ENCODE measurements at regions not wholly inside any gene's neighbourhood (a gene's known extent, or its start where the extent isn't known, plus 50 kb on each side); places are given as distances from the start of the nearest gene placed in this dataset.
A peak's percentile ranks its signal among the peaks of the same experiment; 100 is the strongest.
"Not testable (repeated sequence)": the region's sequence is repeated elsewhere in the genome, so short reads cannot be mapped to it uniquely, and the experiment has no call there.

DNA sequence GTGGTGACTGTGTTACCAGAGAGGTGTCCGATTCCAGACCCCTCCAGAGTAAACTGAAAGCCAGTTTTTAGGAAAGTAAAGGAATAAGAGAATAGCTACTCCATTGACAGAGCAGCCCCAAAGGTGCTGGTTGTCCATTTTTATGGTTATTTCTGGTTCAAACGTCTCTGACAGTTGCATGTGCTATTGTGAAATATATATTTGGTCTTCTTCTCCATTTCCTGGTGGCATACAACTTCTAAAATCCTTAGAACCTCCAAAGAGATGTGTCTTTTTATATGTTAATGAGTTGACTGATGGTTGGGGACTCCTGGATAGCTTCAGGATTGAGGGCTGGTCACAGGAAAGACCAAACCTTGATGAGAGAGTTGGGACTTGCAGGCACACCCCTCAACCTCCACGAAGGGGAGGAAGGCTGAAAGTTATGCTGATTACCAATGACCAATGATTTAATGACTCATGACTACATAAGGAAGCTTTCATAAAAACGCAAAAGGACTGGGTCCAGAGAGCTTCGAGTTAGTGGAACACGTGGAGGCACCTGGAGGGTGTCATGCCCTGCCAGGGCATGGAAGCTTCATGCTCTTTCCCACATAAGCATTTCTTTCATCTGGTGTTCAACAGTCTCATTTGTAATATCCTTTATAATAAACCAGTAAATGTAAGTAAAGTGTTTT is 100.7 kb downstream of the SLC16A1 start:
- no peaks in the 10 kb centered on the region for H3K4me1 Mint-ChIP-seq (ENCODE audit: low read depth, unreplicated experiment)
- no peak overlapping the region for H3K27ac Mint-ChIP-seq (ENCODE audit: unreplicated experiment)
- TF ChIP-seq, protein P1, sequence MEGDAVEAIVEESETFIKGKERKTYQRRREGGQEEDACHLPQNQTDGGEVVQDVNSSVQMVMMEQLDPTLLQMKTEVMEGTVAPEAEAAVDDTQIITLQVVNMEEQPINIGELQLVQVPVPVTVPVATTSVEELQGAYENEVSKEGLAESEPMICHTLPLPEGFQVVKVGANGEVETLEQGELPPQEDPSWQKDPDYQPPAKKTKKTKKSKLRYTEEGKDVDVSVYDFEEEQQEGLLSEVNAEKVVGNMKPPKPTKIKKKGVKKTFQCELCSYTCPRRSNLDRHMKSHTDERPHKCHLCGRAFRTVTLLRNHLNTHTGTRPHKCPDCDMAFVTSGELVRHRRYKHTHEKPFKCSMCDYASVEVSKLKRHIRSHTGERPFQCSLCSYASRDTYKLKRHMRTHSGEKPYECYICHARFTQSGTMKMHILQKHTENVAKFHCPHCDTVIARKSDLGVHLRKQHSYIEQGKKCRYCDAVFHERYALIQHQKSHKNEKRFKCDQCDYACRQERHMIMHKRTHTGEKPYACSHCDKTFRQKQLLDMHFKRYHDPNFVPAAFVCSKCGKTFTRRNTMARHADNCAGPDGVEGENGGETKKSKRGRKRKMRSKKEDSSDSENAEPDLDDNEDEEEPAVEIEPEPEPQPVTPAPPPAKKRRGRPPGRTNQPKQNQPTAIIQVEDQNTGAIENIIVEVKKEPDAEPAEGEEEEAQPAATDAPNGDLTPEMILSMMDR (IDR thresholded peaks at IDR 0.05; ENCODE audit: partially characterized antibody, unreplicated experiment) = no peak
- peaks cover 2% of the 10 kb centered on the region for H3K9me3 Mint-ChIP-seq (ENCODE audit: unreplicated experiment)
- no peak overlapping the region for H3K4me3 Mint-ChIP-seq (ENCODE audit: unreplicated experiment)
- DNase-seq = no peak
- H3K27me3 Mint-ChIP-seq (ENCODE audit: unreplicated experiment) = peaks cover 2% of the 10 kb centered on the region
- no peaks in the 10 kb centered on the region for H3K36me3 Mint-ChIP-seq (ENCODE audit: unreplicated experiment)

- H3K36me3 Mint-ChIP-seq (ENCODE audit: unreplicated experiment); H3K9me3 Mint-ChIP-seq (ENCODE audit: unreplicated experiment); DNase-seq; H3K27me3 Mint-ChIP-seq (ENCODE audit: unreplicated experiment); H3K4me3 Mint-ChIP-seq (ENCODE audit: unreplicated experiment); H3K4me1 Mint-ChIP-seq (ENCODE audit: low read depth, unreplicated experiment); H3K27ac Mint-ChIP-seq (ENCODE audit: unreplicated experiment): not testable (repeated sequence)
Measured at GRCh38 chr1:112854368-112854984, 101.5 kb downstream of the SLC16A1 start.

- not testable (repeated sequence) for H3K9me3 Mint-ChIP-seq (ENCODE audit: unreplicated experiment)
Measured at GRCh38 chr1:112853915-112854314, 102.1 kb downstream of the SLC16A1 start.

DNA sequence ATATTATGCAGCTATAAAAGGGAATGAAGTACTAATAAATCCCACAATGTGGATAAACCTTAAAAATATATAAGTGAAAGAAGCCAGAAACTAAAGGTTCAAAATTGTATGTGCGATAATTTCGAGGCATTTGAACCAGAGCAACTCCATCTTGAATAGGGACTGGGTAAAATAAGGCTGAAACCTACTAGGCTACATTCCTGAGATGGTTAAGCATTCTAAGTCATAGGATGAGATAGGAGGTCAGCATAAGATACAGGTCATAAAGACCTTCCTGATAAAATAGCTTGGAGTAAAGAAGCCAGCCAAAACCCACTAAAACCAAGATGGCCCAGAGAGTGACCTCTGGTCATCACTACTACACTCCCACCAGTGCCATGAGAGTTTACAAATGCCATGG is 103.1 kb downstream of the SLC16A1 start:
- Mint-ChIP-seq H3K4me3 (ENCODE audit: unreplicated experiment) (no peak overlapping the region), H3K4me1 (ENCODE audit: low read depth, unreplicated experiment) (no peaks in the 10 kb centered on the region), H3K27me3 (ENCODE audit: unreplicated experiment) (peaks cover 2% of the 10 kb centered on the region), H3K9me3 (ENCODE audit: unreplicated experiment) (peaks cover 2% of the 10 kb centered on the region), H3K36me3 (ENCODE audit: unreplicated experiment) (no peaks in the 10 kb centered on the region), H3K27ac (ENCODE audit: unreplicated experiment) (no peak overlapping the region)
- TF ChIP-seq, protein P1 (IDR thresholded peaks at IDR 0.05; ENCODE audit: partially characterized antibody, unreplicated experiment) = no peak
- DNase-seq = no peak

More at GRCh38 chr1:112853915-112854314, 102.1 kb downstream of the SLC16A1 start:
- not testable (repeated sequence) for H3K4me3 Mint-ChIP-seq (ENCODE audit: unreplicated experiment); H3K27ac Mint-ChIP-seq (ENCODE audit: unreplicated experiment); DNase-seq; H3K27me3 Mint-ChIP-seq (ENCODE audit: unreplicated experiment); H3K4me1 Mint-ChIP-seq (ENCODE audit: low read depth, unreplicated experiment); H3K36me3 Mint-ChIP-seq (ENCODE audit: unreplicated experiment)

GRCh38 chr1:112852276-112852675 is 103.7 kb downstream of the SLC16A1 start:
- Mint-ChIP-seq H3K36me3 (ENCODE audit: unreplicated experiment) (no peaks in the 10 kb centered on the region), H3K27ac (ENCODE audit: unreplicated experiment) (no peak overlapping the region), H3K4me3 (ENCODE audit: unreplicated experiment) (no peak overlapping the region), H3K4me1 (ENCODE audit: low read depth, unreplicated experiment) (no peaks in the 10 kb centered on the region), H3K9me3 (ENCODE audit: unreplicated experiment) (peaks cover 2% of the 10 kb centered on the region), H3K27me3 (ENCODE audit: unreplicated experiment) (peaks cover 2% of the 10 kb centered on the region)
- DNase-seq = no peak
- TF ChIP-seq, protein P1 (IDR thresholded peaks at IDR 0.05; ENCODE audit: partially characterized antibody, unreplicated experiment) = no peak

DNA sequence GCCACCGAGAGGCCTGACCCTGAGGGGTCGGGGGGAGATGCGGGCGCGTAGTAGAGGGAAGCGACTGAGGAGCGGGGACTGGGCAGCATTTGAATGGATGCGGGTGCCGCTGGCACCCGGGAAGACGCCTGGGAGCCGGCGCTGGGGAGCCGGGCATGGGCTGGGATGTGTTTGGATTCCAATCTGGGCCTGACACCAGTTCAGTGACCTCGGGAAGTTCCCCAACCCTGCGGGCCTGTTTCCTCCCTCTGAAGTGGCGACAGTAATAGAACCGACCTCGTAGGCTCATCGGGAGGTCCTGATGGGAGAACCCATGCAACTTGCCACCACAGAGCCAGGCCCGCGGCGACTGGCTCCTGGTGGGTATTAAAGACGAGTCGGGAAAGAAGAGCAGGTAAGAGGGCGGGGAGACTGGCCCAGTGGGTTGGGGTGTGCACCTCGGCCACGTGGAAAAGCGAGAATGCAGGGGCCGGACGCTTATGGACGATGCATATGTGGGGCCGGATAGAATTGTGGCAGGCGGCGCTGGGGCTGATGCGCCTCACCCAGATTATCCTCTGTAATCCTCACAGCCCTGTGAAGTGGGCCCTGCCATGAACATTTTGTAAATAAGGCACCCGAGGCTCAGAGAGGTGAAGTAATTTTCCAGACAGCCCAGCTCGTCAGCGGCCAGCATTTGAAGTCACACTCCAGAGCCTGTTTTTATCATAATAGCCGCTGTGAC is 105.8 kb downstream of the SLC16A1 start:
- TF ChIP-seq, protein P1 (IDR thresholded peaks at IDR 0.05; ENCODE audit: partially characterized antibody, unreplicated experiment) = no peak
- Mint-ChIP-seq H3K9me3 (ENCODE audit: unreplicated experiment) (peaks cover under 1% of the 10 kb centered on the region), H3K27ac (ENCODE audit: unreplicated experiment) (no peak overlapping the region), H3K27me3 (ENCODE audit: unreplicated experiment) (peaks cover 2% of the 10 kb centered on the region), H3K36me3 (ENCODE audit: unreplicated experiment) (no peaks in the 10 kb centered on the region), H3K4me1 (ENCODE audit: low read depth, unreplicated experiment) (no peaks in the 10 kb centered on the region), H3K4me3 (ENCODE audit: unreplicated experiment) (peak overlapping the region; percentile 77)
- no peak for DNase-seq
